DLD1 (cell line): ENCODE measurements at regions not wholly inside any gene's neighbourhood (a gene's known extent, or its start where the extent isn't known, plus 50 kb on each side); places are given as distances from the start of the nearest gene placed in this dataset.
"Not testable (repeated sequence)": the region's sequence is repeated elsewhere in the genome, so short reads cannot be mapped to it uniquely, and the experiment has no call there.

Experiments used
- in situ Hi-C: cut with HindIII; loops from 2 replicates; pipeline ENCODE4 v1.10.0; 2017; ENCODE audit warnings: low sequenced_read_pairs

DNA sequence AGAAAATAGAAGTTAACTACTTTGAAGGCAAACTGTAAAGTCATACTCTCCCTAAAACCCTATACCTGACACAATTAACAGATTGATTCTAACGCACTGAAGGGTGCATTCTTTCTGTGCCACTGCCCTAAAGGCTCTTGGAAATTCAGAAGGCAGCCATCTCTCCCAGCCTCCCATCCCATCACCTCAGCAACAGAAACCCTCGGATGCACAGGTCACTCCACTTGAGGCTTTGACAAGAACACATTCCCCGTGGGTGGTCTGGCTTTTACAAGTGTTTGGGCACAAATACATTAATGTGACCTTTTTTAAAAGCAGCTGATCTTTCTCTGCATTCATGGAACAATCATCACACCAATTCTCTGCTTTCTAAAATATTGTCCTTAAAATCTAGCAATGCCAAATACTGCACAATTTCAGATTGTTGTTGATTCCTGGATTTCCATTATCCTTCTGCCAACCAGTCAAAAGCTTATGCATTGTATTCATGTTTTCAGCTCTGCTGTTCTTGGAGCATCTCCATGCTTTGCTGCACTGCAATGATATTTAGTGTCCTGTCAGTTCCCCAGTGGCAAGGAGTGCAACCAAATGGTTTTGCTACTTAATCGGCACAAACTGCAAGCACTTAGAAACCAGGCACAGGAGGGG is 175.6 kb downstream of the TMEM161B start:
- in situ Hi-C loops: no loop called here

DNA sequence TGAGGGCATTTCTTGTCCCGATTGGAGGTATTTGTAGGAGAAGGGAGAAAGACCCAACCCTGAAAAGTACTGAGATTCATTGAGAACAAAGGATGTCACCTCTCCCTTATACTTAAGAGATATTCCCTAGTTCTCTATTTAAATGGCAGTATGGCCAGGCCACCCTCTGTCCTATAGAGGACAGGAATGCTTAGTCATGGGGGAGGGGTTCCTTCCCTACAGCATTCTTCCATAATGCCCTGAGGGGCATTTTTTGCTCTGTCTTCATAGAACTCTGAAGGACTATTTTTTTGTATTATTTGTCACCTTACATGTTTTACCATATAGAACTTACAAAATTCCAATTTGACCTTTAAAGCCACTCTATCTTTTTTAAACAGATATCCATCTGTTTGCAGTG is 176.3 kb downstream of the TMEM161B start:
- in situ Hi-C loops: no loop called here

DNA sequence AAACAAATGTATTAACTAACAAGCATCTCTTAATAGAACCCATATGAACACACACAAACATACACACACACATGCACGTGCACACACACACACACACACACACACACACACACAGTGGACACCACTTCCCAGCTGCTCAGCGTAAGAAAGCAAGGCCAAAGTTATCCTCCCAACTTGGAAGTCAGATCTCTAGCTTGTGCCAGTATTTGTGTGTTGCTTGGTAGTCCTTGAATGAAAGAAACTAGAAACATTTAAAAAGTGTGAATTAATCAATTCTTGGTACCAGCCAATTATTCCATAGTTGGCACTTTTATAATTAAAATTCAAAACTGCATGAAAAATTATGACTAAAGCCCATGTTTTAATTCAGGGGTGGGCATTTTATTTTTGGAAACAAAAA is 178.1 kb downstream of the TMEM161B start:
- in situ Hi-C loops: no loop called here

DNA sequence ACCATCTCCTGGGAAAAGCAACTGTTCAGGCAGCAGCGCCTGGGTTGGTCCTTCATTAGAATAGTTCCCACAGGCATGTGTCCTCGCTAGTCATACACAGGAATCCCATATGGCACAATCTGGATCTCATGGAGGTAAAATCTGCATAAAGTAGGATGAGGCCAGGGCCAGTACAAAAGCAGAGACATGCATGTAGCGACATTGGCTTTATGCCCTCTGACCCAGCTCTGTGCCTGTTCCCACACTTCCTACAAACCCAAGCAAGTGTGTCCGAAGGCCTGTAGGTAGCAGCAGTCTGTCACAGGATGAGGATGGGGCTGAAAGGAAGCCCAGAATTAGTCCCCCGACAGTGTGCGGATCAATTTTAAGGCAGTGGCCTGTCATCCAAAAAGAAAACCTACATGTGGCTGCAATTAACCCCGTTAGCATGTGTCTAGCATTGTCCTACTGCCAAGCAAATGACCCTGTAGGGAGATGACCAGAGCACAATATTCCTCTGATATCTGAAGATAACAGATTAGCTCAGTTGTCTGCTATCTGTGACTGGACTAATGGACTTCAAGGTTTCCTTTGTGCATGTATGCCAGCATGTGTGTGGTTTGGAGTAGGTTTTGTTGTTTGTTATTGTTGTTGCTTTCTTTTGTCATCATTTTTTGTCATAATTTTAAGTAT is 178.8 kb downstream of the TMEM161B start:
- in situ Hi-C loops: no loop called here

DNA sequence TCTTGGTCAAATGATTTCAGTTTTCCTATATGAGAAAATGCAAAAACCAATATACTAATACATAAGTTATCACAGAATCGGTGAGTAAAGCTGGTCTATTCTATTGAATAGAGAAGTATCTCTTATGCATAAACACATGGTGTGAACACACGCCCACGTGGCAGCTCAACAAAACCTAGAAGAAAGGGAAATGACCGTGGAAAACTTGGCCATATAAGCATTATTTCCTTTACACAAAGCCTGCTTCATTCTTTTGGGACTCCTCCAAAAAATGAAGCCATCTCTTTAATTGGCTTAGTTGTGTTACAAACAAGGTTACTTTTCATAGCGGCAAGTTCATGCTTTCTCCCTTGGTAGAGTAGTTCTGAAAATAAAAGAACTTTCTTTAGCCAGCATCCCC is 183.2 kb downstream of the TMEM161B start:
- in situ Hi-C loops: no loop called here

DNA sequence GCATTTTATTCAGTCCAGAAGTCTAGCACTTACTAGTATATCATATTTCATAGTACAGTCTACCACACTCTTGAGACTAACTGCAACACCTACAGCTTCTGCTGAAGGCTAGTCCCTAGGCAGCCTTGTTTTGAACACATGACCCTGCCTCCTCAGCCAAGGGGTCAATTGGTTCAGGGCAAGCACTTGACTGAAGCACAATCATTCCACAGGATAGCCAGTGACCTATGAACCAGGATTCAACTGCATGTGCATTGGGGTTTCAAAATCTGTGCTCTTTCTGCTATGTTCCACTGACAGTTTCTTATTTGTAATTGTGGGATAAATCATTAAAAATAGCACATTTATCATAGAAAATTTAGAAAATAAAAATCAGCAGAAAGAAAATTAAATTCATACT is 186.8 kb downstream of the TMEM161B start:
- in situ Hi-C loops: no loop called here

DNA sequence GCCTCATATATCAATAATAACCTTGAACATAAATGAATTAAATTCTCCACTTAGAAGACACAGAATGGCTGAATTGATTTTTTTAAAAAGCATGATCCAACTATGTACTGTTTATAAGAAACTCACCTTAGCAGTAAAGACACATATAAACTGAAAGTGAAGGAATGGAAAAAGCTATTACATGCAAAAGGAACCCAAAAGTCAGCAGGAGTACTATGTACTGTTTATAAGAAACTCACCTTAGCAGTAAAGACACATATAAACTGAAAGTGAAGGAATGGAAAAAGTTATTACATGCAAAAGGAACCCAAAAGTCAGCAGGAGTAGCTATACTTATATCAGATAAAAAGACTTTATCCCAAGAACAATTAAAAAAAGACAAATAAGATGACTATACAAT is 204.8 kb downstream of the TMEM161B start:
- in situ Hi-C loops: no loop called here

DNA sequence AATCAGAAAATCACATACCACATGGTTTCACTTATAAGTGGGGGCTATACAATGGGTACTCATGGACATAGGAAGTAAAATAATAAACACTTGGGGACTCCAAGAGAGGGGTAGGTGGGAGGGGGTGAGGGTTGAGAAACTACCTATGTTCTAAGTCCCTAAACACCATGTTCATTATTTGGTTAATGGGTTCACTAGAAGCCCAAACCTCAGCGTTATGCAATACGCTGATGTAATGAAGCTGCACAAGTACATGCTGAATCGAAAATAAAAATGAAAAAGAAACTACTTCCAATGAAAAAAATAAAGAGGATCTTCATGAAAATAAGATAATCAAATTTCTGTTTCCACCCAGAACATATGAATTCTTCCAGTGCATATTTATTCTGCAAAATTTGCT is 208.5 kb downstream of the TMEM161B start:
- in situ Hi-C loops: no loop called here

DNA sequence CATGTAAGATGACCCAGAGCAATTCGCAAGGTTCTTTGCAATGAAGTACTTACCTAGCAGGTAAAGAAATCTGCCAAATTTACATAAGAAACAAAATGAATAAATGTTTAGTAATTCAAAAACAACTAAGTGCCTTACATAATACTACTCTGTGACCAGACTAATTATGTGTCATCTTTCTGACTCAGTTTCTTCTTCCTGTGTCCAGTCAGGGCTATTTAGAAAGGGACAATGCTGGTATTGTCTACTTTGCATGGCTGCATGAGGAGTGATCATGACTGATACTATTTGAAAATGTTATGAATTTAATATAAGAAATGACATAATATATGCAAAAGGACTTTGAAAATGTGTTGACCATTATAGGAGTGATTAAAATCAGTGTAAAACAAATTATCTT is 210.0 kb downstream of the TMEM161B start:
- in situ Hi-C loops: no loop called here

DNA sequence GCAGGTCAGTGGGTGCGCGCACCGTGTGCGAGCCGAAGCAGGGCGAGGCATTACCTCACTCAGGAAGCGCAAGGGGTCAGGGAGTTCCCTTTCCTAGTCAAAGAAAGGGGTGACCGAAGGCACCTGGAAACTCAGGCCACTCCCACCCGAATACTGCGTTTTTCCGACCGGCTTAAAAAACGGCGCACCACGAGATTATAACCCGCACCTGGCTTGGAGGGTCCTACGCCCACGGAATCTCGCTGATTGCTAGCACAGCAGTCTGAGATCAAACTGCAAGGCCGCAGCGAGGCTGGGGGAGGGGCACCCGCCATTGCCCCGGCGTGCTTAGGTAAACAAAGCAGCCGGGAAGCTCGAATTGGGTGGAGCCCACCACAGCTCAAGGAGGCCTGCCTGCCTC is 216.2 kb downstream of the TMEM161B start:
- in situ Hi-C loops: not testable (repeated sequence)

DNA sequence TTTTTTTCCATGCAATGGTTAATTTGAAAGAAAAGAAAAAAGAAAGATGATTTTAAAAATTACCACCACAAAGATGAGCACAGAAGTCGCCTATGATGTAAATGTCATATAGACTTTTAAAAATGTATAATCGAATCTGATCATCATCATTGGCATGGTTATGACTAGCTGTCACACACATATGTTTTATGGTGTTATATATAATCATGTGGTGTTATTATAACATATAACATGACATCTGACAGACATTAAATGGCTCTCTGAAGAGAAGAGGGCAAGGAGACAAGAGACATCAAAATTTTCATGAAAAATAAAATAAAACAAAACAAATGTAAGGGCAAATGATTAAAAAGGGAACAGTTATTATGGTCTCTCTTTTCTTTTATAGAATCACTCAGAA is 217.5 kb downstream of the TMEM161B start:
- in situ Hi-C loops: no loop called here

DNA sequence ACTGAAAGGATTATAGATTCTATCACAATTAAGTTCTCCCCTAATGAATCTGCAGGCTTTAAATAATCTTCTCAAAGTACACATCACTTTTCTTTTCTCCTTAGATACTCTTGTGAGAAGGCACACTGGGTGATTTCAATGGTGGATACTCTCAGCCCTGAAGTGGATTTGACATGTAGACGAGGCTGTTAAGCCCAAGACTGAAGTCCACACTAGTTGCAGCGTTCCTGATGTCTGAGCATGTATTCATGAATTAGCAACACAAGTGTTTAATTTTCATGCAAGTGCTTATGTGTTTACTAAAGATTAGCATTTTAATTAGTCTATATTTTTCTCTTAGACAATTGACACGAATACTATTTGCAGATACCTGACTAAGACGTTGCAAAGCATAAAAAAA is 218.9 kb downstream of the TMEM161B start:
- in situ Hi-C loops: no loop called here

DNA sequence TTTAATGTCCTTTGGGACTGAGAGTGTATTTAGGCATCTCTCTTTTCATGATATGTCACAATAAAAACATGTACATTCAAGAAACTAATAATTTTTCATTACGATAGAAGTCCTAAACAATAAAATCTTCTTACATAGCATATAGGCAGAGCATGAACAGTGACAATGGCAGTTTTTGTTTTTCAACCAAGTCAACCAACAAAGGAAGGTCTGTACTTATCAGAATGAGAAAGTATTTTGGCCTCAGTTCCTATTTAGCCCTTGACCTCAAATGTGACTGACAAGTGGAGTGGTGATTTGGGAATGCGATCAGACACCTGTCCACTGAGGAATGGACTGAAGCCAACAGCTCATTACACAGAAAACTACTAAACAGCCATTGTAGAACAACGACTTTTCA is 219.5 kb downstream of the TMEM161B start:
- in situ Hi-C loops: no loop called here

DNA sequence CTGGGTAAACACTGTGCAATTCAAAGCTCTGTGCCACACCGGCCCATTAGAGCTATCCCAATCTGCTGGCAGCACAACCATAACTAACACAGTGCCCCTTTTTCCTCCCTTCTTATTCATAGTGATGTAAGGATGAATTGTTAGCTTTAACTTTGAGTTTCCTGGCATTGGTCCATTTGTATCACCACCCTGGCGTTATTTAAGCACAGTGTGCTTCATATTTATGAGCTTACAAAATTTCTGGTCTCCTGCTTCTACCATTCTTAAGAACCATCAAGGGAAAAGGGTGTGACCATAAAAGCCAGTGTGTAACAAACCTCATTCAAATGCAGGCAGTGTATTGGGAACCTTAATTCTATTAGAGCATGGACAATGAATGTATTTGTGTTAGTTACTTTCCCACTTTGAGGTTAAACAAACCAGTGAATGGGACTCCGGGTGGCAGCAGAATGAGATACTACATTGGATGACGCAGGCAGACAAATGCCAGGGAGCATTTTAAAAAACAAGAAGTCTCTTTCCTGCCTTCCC is 222.6 kb downstream of the TMEM161B start:
- in situ Hi-C loops: no loop called here

DNA sequence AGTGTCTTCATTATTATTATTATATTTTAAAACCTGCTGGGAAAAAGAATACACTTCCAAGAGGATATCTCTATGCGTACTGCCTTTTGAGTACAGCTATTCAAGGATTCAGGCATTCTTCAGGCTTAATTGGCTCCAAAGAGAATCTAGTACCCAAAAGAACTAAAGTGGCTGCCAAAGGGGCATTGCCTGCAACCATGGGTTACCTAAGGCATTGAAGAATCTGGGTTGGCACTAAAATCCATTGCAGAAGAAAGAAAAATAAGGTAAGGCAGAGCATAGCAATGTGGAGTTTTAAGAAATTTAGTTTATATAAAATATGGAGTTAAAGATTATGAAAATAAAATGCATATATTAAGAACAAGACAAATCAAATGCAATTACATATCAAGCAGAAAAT is 223.5 kb downstream of the TMEM161B start:
- in situ Hi-C loops: no loop called here

DNA sequence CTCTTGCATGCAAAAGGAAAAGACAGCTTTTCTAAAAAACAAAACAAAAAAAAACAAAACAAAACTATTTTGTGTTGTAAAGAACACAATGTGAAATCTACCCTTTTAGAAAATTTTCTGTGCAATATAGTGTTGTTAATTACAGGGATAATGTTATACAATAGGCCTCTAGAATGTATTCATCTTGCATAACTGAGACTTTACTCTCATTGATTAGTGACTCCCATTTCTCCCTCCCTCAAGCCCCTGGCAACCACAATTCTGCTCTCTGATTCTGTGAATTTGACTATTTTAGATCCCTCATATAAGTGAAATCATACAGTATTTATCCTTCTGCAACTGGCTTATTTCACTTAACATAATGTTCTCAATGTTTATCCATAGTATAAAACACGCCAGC is 234.1 kb downstream of the TMEM161B start:
- in situ Hi-C loops: no loop called here

DNA sequence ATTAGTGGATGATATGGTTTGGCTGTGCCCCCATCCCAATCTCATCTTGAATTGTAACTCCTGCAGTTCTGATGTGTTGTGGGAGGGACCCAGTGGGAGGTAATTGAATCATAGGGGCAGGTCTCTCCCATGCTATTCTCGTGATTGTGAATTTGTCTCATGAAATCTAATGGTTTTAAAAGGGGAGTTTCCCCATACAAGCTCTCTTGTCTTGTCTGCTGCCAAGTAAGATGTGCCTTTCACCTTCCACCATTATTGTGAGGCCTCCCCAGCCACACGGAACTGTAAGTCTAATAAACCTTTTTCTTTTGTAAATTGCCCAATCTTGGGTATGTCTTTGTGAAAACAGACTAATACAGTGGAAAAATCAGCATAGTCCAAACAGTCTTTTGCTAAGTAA is 235.5 kb downstream of the TMEM161B start:
- in situ Hi-C loops: no loop called here

DNA sequence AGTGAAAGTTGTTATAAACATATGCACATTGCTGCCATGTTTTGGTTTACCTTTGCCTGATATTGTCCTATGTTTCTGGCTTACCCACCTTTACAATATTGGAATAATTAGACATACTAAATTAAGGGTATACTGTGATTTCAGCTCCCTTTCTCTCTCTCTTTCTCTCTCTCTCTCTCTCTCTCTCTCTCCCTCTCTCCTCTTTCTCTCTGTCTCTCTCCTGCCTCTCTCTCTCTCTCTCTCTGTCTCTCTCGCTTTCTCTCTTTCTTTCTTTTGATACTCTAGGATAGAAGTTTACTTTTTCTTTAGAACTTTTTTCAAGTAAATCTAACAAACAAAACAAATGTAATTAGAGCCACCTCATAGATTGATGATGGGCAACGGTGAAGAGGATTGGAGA is 239.6 kb downstream of the TMEM161B start:
- in situ Hi-C loops: no loop called here

DNA sequence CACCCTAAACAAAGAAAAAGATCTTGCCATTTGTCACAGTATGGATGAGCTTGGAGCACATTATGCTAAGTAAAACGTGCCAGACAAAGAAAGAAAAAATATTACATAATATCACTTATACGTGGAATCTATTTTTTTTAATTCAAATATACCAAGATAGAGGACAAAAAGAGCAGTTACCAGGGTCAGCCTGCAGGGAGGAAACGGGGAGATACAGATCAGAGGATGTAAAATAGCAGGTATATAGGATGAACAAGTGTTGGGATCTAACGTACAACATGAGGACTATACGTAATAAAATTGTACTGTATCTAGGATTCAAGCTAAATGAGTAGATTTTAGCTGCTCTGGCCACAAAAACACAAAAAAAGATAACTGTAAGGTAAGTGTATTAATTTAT is 247.5 kb downstream of the TMEM161B start:
- in situ Hi-C loops: no loop called here

DNA sequence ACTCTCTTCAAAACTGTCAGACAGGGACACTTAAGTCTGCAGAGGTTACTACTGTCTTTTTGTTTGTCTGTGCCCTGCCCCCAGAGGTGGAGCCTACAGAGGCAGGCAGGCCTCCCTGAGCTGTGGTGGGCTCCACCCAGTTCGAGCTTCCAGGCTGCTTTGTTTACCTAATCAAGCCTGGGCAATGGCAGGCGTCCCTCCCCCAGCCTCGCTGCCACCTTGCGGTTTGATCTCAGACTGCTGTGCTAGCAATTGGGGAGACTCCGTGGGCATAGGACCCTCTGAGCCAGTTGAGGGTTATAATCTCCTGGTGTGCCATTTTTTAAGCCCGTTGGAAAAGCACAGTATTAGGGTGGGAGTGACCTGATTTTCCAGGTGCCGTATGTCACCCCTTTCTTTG is 253.7 kb downstream of the TMEM161B start:
- in situ Hi-C loops: not testable (repeated sequence)

DNA sequence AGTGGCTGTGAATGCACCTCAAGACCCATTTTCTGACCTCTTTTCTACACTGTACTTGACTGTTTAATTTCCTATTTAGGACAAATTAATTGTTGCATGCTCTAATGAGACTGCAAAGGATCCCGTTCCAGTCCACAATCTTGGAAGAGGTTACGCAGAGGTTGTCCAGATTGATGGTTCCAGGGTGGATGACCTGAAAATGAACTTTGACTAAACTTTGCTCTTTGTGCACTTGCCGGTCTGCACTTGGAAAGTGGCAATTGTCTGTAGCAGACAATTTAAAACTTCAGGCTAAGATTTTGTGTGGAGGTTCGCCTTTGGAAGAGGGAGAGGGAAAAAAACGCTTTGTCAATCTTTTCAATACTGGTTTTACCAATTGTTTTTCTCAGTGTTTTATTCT is 267.8 kb downstream of the TMEM161B start:
- in situ Hi-C loops: no loop called here

DNA sequence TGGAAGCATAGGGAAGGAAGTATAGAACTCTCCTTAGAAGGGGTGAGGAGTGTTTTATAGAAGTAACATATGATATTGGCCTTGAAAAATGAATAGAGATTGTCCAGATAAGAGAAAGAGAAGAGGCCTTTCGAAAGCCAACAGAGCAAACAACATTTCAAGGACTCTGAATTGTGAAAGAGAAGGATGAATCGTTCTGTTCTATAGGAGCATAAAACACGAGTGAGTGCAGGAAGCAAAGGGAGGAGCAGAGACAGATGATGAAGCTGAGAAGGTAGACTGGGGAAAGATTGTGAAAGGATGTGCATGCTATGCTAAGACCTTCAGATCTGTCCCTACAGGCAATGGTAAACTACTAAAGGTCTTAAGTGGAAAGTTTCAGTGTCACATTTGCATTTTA is 271.0 kb downstream of the TMEM161B start:
- in situ Hi-C loops: no loop called here

DNA sequence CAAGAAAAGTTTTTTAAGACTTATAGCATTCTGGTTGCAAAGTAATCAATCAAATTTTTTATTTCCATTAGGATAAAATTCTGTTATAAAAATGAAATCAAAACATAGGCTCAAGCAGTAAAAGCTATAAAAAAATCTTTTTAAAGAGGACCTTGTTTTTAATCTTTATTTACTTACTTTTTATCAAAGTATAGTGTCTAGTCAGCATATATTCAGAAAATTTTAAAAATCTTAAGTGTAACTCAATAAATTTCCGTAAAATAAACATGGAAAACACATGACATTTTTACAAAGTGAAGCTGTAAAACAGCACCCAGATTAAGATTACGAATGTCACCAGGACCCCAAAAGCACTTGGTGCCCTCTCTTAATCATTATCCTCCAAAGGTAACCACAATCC is 302.4 kb downstream of the TMEM161B start:
- in situ Hi-C loops: no loop called here
